PFSK-1 (cell line): ENCODE measurements at regions not wholly inside any gene's neighbourhood (a gene's known extent, or its start where the extent isn't known, plus 50 kb on each side); places are given as distances from the start of the nearest gene placed in this dataset.

Experiments
- POLR2AphosphoS5 ChIP-seq: IDR thresholded peaks from 2 replicates; pipeline ENCODE4 v1.6.1; 2012; ENCODE audit warnings: low read depth, mild to moderate bottlenecking, control low read depth, low read length, moderate library complexity
- REST ChIP-seq, 2 experiments: IDR thresholded peaks; 2 replicates each; pipeline versions ENCODE4 v1.6.1 to v1.8.0; 2011 to 2012; ENCODE audit warnings: low read depth in 2 of 2, low read length in 2 of 2, control low read depth in 1 of 2, inconsistent platforms in 1 of 2, mild to moderate bottlenecking in 1 of 2, moderate library complexity in 1 of 2; ENCODE audit not compliant: insufficient read depth in 1 of 2
- SIN3A ChIP-seq: IDR thresholded peaks from 2 replicates; pipeline ENCODE4 v1.6.1; 2012; ENCODE audit warnings: mild to moderate bottlenecking, low read length, moderate library complexity, borderline replicate concordance; ENCODE audit not compliant: insufficient read depth

- TF ChIP-seq POLR2AphosphoS5 (no peak), REST (IDR thresholded peaks at IDR 0.05; ENCODE audit: insufficient read depth in 1 of 2, low read depth in 2 of 2, low read length in 2 of 2) (no peak), SIN3A (no peak)
Observed at GRCh38 chr15:38190501-38190900, 62.1 kb upstream of the SPRED1 start.
